Astrocyte (in vitro differentiated cells and primary cell): ENCODE measurements at regions not wholly inside any gene's neighbourhood (a gene's known extent, or its start where the extent isn't known, plus 50 kb on each side); places are given as distances from the start of the nearest gene placed in this dataset.

Source experiments
- CTCF ChIP-seq: IDR thresholded peaks from 2 replicates; pipeline ENCODE4 v1.5.1; 2011; ENCODE audit warnings: low read depth, mild to moderate bottlenecking, inconsistent platforms, low read length, moderate library complexity; ENCODE audit not compliant: insufficient read depth
- EZH2 ChIP-seq: IDR thresholded peaks from 2 replicates; pipeline ENCODE4 v1.6.1; 2012; ENCODE audit warnings: mild to moderate bottlenecking, low read length, inconsistent platforms; ENCODE audit not compliant: insufficient read depth

- TF ChIP-seq CTCF (no peak), EZH2 (no peak)
Observed at GRCh38 chr10:128921389-128922022, 545.5 kb upstream of the MGMT start.
